Trophoblast cell (in vitro differentiated cells and primary cell): ENCODE measurements at regions not wholly inside any gene's neighbourhood (a gene's known extent, or its start where the extent isn't known, plus 50 kb on each side); places are given as distances from the start of the nearest gene placed in this dataset.

Experiments
- DNase-seq, 2 donors: peaks; one replicate each; pipeline ENCODE4 v3.0.0-alpha.2; 2016
- H2AFZ ChIP-seq: 2 replicates; pipeline ENCODE4 v1.6.1; 2013; ENCODE audit warnings: low read length, moderate library complexity, mild to moderate bottlenecking; ENCODE audit not compliant: insufficient read depth, poor library complexity
- H2AK5ac ChIP-seq: 2 replicates; pipeline ENCODE4 v1.6.1; 2013; ENCODE audit warnings: mild to moderate bottlenecking, low read length
- H2BK120ac ChIP-seq: 2 replicates; pipeline ENCODE4 v1.6.1; 2013; ENCODE audit warnings: low read length, mild to moderate bottlenecking, moderate library complexity; ENCODE audit not compliant: insufficient read depth, poor library complexity
- H2BK12ac ChIP-seq: 2 replicates; pipeline ENCODE4 v1.6.1; 2013; ENCODE audit warnings: mild to moderate bottlenecking, low read length, moderate library complexity
- H2BK5ac ChIP-seq: 2 replicates; pipeline ENCODE4 v1.6.1; 2013; ENCODE audit warnings: low read length, low read depth, moderate library complexity, mild to moderate bottlenecking; ENCODE audit not compliant: poor library complexity
- H3K14ac ChIP-seq: 2 replicates; pipeline ENCODE4 v1.6.1; 2013; ENCODE audit warnings: mild to moderate bottlenecking, low read length
- H3K18ac ChIP-seq: 2 replicates; pipeline ENCODE4 v1.6.1; 2013; ENCODE audit warnings: mild to moderate bottlenecking, low read length
- H3K23ac ChIP-seq: 2 replicates; pipeline ENCODE4 v1.6.1; 2013; ENCODE audit warnings: low read length
- H3K27ac ChIP-seq: 2 replicates; pipeline ENCODE4 v1.5.1; 2013; ENCODE audit warnings: low read depth, mild to moderate bottlenecking, inconsistent platforms, low read length, moderate library complexity
- H3K27me3 ChIP-seq: 2 replicates; pipeline ENCODE4 v1.6.1; 2013; ENCODE audit warnings: inconsistent platforms, mild to moderate bottlenecking, low read length, moderate library complexity; ENCODE audit not compliant: insufficient read depth
- H3K36me3 ChIP-seq, 2 experiments: 1 replicate in 1 of 2; 2 replicates in 1 of 2; pipeline ENCODE4 v1.6.1; 2013; ENCODE audit warnings: low read length in 2 of 2, mild to moderate bottlenecking in 2 of 2, moderate library complexity in 1 of 2; ENCODE audit not compliant: insufficient read depth in 2 of 2, control insufficient read depth in 1 of 2
- H3K4ac ChIP-seq: 2 replicates; pipeline ENCODE4 v1.6.1; 2013; ENCODE audit warnings: low read depth, mild to moderate bottlenecking, low read length, moderate library complexity
- H3K4me1 ChIP-seq, 2 experiments: 1 replicate in 1 of 2; 2 replicates in 1 of 2; pipeline ENCODE4 v1.6.1; 2013; ENCODE audit warnings: low read length in 2 of 2, mild to moderate bottlenecking in 2 of 2, moderate library complexity in 1 of 2; ENCODE audit not compliant: insufficient read depth in 2 of 2, control insufficient read depth in 1 of 2
- H3K4me2 ChIP-seq: 2 replicates; pipeline ENCODE4 v1.6.1; 2013; ENCODE audit warnings: inconsistent platforms, mild to moderate bottlenecking, low read length, moderate library complexity
- H3K4me3 ChIP-seq: 2 replicates; pipeline ENCODE4 v1.5.1; 2013; ENCODE audit warnings: mild to moderate bottlenecking, low read depth, low read length, inconsistent platforms
- H3K79me1 ChIP-seq: one replicate; pipeline ENCODE4 v1.6.1; 2013; ENCODE audit warnings: low read length
- H3K79me2 ChIP-seq: 2 replicates; pipeline ENCODE4 v1.6.1; 2013; ENCODE audit warnings: low read length, mild to moderate bottlenecking; ENCODE audit not compliant: control insufficient read depth, insufficient read depth, poor library complexity
- H3K9ac ChIP-seq: 2 replicates; pipeline ENCODE4 v1.6.1; 2013; ENCODE audit warnings: mild to moderate bottlenecking, low read length
- H3K9me3 ChIP-seq: 2 replicates; pipeline ENCODE4 v1.6.1; 2013; ENCODE audit warnings: low read depth, mild to moderate bottlenecking, control low read depth, inconsistent platforms, low read length; ENCODE audit not compliant: insufficient read depth
- H4K12ac ChIP-seq: 2 replicates; pipeline ENCODE4 v1.6.1; 2013; ENCODE audit warnings: low read depth, mild to moderate bottlenecking, low read length, moderate library complexity
- H4K8ac ChIP-seq: 2 replicates; pipeline ENCODE4 v1.6.1; 2013; ENCODE audit warnings: low read depth, mild to moderate bottlenecking, low read length, moderate library complexity
- H4K91ac ChIP-seq: one replicate; pipeline ENCODE4 v1.6.1; 2013; ENCODE audit warnings: low read depth, mild to moderate bottlenecking, low read length, moderate library complexity
- WGBS: extraction: QIAGEN DNeasy Blood & Tissue Kit; methylation state at CpG from one replicate; pipeline ENCODE4 v1.1.7; 2013; ENCODE audit warnings: missing lambda C conversion rate; ENCODE audit not compliant: insufficient read length, insufficient coverage; ENCODE audit errors: extremely low coverage; 5-methylcytosine and 5-hydroxymethylcytosine counted together

- no peak overlapping the region for H2AK5ac ChIP-seq
- H3K4me1 ChIP-seq: no peaks in the 10 kb centered on the region
- H3K36me3 ChIP-seq: no peaks in the 10 kb centered on the region
- no peaks in the 10 kb centered on the region for H3K9me3 ChIP-seq
- H3K23ac ChIP-seq: no peak overlapping the region
- H3K4me3 ChIP-seq: no peak overlapping the region
- H3K27ac ChIP-seq: no peak overlapping the region
- H3K9ac ChIP-seq: no peak overlapping the region
- H2BK5ac ChIP-seq: no peak overlapping the region
- H3K14ac ChIP-seq: no peak overlapping the region
- H3K27me3 ChIP-seq: no peaks in the 10 kb centered on the region
- H2BK12ac ChIP-seq: no peak overlapping the region
- no peak overlapping the region for H2AFZ ChIP-seq
- no CpG with 5 or more reads among the region's 1 CpG for WGBS
- H3K79me2 ChIP-seq: no peaks in the 10 kb centered on the region
- DNase-seq: no peak
- no peak overlapping the region for H3K4ac ChIP-seq
- H4K8ac ChIP-seq: no peak overlapping the region
- no peak overlapping the region for H4K12ac ChIP-seq
- H3K18ac ChIP-seq: no peak overlapping the region
- no peaks in the 10 kb centered on the region for H3K79me1 ChIP-seq
- no peak overlapping the region for H2BK120ac ChIP-seq
- no peak overlapping the region for H4K91ac ChIP-seq
- no peak overlapping the region for H3K4me2 ChIP-seq
Measured at GRCh38 chr7:110407706-110408105, 683.2 kb upstream of the LRRN3 start.

GRCh38 chr7:110412614-110413013 is 678.3 kb upstream of the LRRN3 start:
- Histone ChIP-seq H2BK12ac (no peak overlapping the region), H3K9me3 (no peaks in the 10 kb centered on the region), H3K23ac (no peak overlapping the region), H3K4ac (no peak overlapping the region), H3K4me3 (no peak overlapping the region), H3K14ac (no peak overlapping the region), H4K91ac (no peak overlapping the region), H3K9ac (no peak overlapping the region), H3K27ac (no peak overlapping the region), H3K79me1 (no peaks in the 10 kb centered on the region), H3K36me3 (no peaks in the 10 kb centered on the region), H3K27me3 (no peaks in the 10 kb centered on the region), H2AFZ (no peak overlapping the region), H3K4me2 (no peak overlapping the region), H4K12ac (no peak overlapping the region), H2BK5ac (no peak overlapping the region), H3K79me2 (no peaks in the 10 kb centered on the region), H3K4me1 (no peaks in the 10 kb centered on the region), H2BK120ac (no peak overlapping the region), H2AK5ac (no peak overlapping the region), H4K8ac (no peak overlapping the region), H3K18ac (no peak overlapping the region)
- WGBS: no CpG with 5 or more reads among the region's 1 CpG
- no peak for DNase-seq

- no peak overlapping the region for H3K27ac ChIP-seq
- no peaks in the 10 kb centered on the region for H3K27me3 ChIP-seq
- H2AFZ ChIP-seq: no peak overlapping the region
- no peak overlapping the region for H3K4me3 ChIP-seq
- no peak overlapping the region for H3K14ac ChIP-seq
- no peak overlapping the region for H2BK5ac ChIP-seq
- H4K91ac ChIP-seq: no peak overlapping the region
- no peak overlapping the region for H4K12ac ChIP-seq
- no peaks in the 10 kb centered on the region for H3K79me1 ChIP-seq
- no peaks in the 10 kb centered on the region for H3K36me3 ChIP-seq
- DNase-seq: no peak
- no peak overlapping the region for H3K9ac ChIP-seq
- no peak overlapping the region for H3K18ac ChIP-seq
- H4K8ac ChIP-seq: no peak overlapping the region
- no peaks in the 10 kb centered on the region for H3K9me3 ChIP-seq
- no peak overlapping the region for H3K4ac ChIP-seq
- no peaks in the 10 kb centered on the region for H3K79me2 ChIP-seq
- no peak overlapping the region for H3K4me2 ChIP-seq
- no peak overlapping the region for H2BK12ac ChIP-seq
- no peaks in the 10 kb centered on the region for H3K4me1 ChIP-seq
- no peak overlapping the region for H2BK120ac ChIP-seq
- H3K23ac ChIP-seq: no peak overlapping the region
- no peak overlapping the region for H2AK5ac ChIP-seq
Measured at GRCh38 chr7:110413038-110413437, 677.9 kb upstream of the LRRN3 start.

- no peak overlapping the region for H2BK120ac ChIP-seq
- no peaks in the 10 kb centered on the region for H3K36me3 ChIP-seq
- H4K8ac ChIP-seq: no peak overlapping the region
- no peak overlapping the region for H4K12ac ChIP-seq
- H3K18ac ChIP-seq: no peak overlapping the region
- H3K14ac ChIP-seq: no peak overlapping the region
- H2BK12ac ChIP-seq: no peak overlapping the region
- H3K4me1 ChIP-seq: no peaks in the 10 kb centered on the region
- no peak overlapping the region for H3K9ac ChIP-seq
- no peaks in the 10 kb centered on the region for H3K79me1 ChIP-seq
- WGBS: no CpG with 5 or more reads among the region's 2 CpGs
- H3K23ac ChIP-seq: no peak overlapping the region
- H3K4me2 ChIP-seq: no peak overlapping the region
- no peak overlapping the region for H2AK5ac ChIP-seq
- H3K9me3 ChIP-seq: no peaks in the 10 kb centered on the region
- no peak overlapping the region for H2BK5ac ChIP-seq
- no peak for DNase-seq
- H3K79me2 ChIP-seq: no peaks in the 10 kb centered on the region
- no peak overlapping the region for H4K91ac ChIP-seq
- no peak overlapping the region for H2AFZ ChIP-seq
- H3K4me3 ChIP-seq: no peak overlapping the region
- no peaks in the 10 kb centered on the region for H3K27me3 ChIP-seq
- no peak overlapping the region for H3K27ac ChIP-seq
- no peak overlapping the region for H3K4ac ChIP-seq
Measured at GRCh38 chr7:110417611-110418010, 673.3 kb upstream of the LRRN3 start.
